HG03520 (cell line): ENCODE measurements at regions not wholly inside any gene's neighbourhood (a gene's known extent, or its start where the extent isn't known, plus 50 kb on each side); places are given as distances from the start of the nearest gene placed in this dataset.

ENCODE experiments used
- ATAC-seq: cut with Tn5 transposase; IDR thresholded peaks from one replicate; pipeline ENCODE4 v1.9.1; 2021; ENCODE audit warnings: mild to moderate bottlenecking, moderate library complexity; ENCODE audit not compliant: unreplicated experiment

DNA sequence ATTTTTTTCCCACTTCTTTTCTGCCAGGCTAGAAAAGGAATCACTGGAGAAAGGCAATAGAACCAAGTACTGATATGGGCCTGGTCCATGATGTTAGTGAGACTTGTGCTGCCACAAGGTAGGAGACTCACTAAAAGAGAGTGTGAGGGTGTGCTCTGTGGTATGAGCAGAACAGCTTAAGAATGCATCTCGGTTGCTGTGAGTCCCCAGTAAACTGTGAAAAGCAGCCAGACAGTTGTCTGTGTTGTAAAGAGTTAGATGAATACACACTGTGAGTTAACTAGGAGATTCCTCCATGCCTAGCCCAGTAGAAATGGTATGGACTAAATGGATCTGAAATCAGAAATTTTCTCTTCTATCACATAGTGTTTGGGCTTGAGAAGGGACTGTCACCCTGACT, 1177.3 kb upstream of the MIR17HG start:
- no peak for ATAC-seq

DNA sequence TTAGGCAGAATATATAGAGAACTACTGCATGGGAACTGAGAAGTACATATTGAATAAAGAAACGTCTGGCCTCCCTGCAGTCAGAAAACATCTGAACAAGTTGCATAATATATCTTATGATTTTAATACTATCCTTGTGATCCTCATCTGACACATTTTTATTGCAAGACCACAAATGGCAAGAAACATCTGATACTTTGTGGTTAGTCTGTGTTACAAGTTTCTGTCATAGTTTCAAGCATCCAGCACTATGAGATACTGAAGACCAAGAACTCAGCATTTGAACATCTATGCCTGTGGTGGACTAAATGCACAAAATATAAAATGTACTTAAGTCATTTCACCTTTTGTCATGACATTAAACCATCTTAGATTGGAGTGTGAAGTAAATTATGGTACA, 1175.8 kb upstream of the MIR17HG start:
- ATAC-seq = no peak

DNA sequence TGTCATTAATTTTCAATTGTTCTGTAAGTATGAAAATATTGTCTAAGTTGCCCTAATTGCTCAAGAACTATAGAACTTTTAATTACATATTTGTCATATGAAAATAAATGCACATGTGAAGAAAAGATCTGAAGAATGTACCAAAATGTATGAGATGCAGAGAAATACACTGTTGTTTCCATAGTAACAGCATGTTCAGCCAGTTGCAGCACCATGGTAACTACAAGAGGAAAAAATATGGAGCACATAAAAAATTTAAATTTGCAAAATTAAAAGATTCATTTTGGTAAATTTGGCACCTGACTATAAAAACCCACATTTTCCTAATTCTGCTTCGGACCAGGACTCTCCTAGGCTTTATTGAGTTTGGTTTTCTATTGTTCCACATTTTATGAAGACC, 1170.0 kb upstream of the MIR17HG start:
- no peak for ATAC-seq

DNA sequence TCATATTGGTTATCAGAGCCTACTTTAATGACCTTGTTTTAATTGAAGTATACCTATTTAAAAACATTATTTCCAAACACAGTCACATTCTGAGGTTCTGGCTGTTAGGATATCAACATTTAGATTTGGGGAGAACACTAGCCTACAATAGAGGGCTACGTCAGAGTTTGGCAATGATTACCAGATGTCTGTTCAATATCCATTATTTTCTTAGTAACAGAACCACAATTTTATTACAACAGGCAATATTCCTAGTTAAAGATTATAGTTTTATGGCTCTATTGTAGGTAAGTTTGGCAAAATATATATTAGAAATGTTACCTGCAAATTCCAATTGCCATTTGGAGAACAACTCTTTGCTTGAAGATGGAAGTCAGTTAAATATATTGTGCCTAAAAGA, 1163.1 kb upstream of the MIR17HG start:
- no peak for ATAC-seq

DNA sequence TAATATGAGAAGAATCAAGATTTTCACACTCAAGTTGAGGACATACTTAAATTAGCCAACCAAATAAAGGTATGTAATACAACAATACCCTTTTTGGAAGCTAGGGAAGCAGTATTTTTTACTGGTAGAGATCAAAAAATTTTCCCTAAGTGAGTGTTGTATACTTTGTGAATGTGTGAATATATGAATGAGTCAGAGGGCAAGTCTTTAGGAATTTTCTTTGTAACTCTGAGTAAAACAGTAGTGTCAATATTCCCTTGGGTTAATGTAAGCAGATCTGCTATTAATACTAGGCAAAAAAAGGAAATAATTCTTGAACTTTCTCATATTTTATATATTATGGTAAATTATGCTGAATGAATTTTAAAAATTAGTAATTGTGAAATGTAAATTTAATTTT, 1161.8 kb upstream of the MIR17HG start:
- ATAC-seq = no peak

DNA sequence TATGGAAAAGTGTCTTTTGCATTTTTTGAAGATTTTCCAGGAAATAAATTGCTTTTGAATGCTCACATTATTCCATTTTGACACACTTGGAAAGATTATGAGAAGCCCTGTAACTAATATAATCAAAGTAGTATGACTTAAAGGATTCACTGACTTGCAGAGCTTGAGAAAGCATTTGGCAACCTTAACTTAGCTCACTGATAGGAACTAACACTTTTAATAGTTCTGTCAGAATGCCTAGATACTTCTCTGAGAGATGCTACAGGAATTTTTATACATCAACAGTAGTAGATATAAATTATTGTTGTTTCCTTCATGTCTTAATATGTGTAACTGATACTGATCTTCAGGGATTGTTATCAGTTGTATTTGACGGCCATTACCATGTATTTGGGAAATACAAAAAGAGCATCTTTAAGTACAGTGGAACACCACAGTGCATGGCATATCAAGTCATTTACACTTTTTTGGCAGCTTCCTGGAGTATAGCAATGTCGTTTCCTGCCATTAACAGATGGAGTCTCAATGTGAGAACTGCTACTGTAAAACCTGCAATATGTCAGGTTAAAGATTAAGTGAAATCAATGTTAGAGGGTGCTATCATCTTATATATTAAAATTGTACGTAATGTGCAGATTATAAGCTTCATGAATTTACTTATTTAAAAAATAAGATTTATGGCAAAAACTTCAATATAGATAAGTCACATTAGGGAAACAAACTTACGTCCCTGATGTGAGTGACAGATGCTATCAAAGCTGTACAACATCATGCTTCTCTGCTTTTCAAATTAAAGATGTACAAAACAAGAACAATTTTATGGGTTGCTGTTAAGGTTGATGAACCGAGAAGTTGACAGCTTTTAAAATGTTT, 1159.8 kb upstream of the MIR17HG start:
- no peak for ATAC-seq

DNA sequence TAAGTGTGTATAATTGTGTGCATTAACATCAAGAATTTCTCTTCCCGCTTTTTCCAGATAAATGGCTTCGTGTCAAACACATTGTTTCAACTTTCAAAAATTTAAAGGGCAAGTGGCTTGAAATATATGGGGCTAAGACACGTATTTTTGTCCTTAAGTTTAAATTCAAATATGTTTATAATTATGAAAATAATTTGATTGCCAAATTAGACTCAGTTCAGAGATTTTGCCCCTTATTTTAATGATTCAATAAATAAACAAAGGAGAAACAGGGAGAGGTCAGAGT, 1159.2 kb upstream of the MIR17HG start:
- no peak for ATAC-seq

DNA sequence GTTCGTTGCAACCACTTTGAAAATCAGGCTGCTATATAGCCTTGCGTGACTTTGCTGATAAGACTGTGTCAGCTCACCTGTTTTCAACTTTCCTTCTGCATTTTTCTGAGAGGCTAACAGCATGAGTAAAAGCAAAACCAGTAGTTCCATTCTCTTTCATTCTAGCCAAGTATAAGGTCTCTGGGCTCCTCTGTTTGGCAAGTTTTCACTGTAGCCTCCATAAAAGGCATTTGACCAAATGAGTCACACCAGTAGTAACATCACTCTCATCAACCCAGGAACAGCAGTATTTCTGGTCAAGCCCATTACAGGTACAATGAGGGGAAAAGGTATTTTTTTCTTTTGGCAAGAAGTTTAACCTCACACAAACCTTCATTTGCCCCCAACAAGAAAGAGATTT, 1149.8 kb upstream of the MIR17HG start:
- no peak for ATAC-seq

DNA sequence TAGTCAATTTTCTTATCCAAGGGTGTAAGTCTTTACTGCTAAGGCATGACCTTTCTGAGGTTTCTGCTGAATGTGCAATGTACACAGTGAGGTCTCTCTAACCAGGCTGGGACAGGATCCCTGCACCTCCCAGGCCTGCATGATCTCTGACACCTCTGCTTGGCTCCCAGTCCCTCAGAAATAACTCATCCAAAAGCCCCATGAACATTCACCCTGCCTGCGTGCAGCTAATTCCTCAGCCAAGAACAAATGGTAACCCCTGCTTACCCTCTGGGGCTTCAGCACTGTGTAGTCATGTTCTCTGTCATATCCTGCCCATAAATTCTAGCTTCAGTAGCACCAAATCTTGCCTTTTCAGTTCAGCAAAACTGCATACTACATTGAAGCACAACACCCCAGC, 1146.3 kb upstream of the MIR17HG start:
- no peak for ATAC-seq

DNA sequence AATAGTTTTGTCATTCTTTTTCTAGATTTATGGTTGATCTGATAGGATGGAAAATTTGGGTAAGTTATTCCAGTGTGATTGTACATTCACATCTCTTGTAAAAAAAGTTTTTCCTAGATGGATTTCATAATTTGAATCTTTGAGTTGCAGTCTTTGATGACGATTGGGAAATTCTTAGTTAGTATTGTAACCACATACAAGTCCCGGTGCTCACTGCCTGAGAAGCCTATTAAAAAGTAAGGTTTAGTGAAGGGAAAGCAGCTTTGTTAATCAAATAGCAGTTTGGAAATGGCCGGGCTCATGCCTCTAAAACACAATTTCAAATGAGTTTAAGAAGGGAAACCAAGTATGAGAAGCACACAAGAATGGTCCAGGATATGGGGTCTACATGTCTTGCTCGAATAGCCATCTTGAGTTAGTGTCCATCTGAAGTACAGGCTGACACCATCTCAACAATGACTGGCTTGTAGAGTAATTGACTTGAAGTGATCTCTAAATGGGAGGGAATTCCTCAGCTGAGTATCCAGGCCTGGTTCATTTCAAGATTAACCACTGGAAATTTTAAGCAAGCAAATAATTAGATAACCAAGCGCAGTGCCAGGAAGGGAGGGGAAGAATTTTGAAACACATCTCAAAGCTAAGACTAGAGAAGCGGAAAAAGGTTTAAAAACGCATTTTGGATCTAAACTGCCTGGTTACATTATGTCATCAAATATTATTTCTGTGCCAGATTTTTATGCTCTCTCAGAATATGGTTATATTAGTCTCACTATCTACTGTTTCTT, 1145.6 kb upstream of the MIR17HG start:
- ATAC-seq = no peak

DNA sequence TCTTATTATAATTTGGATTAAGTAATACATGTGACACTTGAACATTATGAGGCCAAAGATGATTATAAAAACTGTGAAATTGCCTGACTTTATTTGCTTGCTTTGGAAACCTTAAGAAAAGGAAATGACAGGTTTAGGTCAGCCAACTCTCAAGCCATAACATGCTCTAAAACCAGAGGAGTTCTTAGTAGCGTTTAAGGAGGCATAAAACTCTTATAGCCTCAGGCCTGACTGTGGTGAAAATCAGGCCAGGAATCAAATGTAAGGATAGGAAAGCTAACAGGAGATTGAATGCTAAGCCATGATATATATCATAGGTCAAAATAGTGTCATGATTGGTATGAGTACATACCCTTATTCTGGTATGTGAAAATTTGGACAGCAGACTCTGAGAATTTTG, 1142.4 kb upstream of the MIR17HG start:
- ATAC-seq = no peak

DNA sequence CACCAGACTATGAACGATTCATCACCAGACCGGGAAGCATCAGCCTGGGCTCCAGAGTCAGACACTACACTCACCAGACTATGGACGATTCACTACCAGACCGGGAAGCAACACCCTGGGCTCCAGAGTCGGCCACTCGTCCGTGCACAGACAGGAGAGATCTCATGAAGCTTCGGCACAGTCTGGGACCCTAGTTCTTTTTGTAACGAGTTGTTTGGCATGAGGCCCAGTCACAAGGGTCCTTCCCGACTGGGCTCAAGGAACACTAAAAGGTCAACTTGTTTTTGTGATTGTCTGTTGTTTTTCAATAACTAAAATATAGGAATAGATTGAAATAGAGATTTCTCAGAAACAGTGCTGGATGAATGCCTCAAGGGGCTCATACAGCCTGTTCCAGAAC, 1141.6 kb upstream of the MIR17HG start:
- ATAC-seq = no peak

DNA sequence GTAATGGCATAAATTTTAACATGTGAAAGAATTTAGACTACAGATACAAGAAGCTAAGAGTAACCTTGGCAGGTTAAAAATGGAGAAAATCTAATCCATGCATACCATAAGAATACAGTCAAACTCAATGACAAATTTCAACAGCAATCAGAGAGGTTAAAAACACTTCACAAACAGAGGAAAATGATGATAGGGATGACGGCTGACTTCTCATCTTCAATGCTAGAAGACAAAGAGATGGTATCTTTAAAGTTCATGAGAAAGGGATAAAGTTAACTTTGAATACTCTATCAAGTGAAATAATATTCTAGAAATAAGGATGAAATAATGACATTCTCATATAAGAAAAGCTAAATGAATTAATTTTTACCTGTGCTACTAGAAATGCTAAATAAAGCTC, 1130.2 kb upstream of the MIR17HG start:
- no peak for ATAC-seq

DNA sequence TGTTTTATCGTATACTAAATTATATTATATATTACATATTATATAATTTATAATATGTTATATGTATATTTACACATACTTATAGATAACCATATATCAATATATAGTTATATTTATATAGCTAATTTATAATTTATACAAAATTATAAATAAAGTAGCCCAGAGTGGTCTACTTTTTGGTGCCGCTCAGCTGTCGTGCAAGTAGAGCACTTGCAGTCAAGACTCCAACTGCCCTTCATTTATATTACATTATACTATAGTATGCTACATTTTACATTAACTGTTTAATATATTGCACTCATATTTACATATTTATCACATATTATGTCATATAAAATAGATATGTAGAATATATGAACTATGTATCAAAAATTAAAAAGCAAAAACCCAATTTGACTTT, 1124.7 kb upstream of the MIR17HG start:
- no peak for ATAC-seq

DNA sequence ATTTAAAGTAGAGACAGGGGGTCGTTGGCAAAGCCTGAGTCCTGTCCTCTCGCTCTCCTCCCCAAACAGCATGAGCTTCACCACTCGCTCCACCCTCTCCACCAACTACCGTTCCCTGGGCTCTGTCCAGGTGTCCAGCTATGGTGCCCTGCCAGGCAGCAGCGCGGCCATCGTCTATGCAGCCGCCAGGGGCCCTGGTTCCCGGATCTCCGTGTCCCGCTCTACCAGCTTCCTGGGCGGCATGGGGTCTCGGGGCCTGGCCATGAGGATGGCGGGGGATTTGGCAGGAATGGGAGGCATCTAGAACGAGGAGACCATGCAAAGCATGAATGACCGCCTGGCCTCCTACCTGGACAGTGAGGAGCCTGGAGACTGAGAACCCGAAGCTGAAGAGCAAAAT, 1117.2 kb upstream of the MIR17HG start:
- no peak for ATAC-seq

DNA sequence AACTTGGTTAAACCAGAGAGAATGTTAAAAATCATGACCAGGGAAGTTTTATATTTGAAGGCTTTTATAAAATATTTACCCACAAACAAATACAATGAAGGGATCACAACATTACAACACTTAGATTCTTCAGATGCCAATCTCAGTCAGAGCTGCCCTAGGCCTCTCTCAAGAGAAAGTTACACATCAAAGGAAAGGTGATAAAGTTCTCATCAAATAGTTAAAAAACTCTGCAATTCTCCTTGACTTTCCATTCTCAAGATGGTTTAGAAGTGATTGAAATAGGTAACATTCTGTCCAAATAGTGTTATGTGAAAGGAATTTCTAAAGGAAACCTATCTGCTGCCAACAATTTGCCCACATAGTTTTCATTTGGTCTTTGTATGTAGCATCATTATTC, 1115.2 kb upstream of the MIR17HG start:
- ATAC-seq = no peak

DNA sequence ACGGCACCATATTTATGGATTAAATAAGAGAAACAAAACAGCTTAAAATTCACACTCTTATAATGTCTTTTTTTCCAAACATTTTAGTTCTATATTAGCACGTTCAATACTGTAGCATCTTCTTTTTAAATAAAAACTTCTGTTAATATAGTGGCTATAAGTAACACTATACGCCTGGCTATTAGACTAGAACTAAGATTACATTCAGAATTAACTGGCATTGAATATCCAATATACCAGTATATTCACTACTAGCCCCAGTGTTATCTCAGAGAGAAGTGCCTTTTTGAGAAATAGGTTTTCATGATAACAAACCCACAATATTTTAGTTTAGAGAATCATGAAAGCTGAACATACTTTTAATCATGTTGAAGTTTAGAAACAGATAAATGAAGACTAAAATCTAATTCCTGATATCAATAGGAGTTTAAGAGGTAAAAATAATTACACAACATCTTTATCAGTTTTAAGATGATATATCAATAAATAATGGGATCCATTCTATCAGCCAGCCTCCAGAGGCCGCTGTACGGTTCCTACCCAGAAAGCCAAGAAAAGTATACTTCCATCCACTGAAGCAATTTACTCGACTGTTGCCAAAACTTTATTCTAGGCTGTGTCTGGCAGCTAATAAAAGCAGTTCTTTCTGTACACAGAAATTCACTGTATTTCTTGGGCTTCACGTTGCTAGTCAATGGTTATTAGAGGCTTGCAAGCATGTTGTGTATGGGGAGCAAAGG, 1113.4 kb upstream of the MIR17HG start:
- no peak for ATAC-seq

DNA sequence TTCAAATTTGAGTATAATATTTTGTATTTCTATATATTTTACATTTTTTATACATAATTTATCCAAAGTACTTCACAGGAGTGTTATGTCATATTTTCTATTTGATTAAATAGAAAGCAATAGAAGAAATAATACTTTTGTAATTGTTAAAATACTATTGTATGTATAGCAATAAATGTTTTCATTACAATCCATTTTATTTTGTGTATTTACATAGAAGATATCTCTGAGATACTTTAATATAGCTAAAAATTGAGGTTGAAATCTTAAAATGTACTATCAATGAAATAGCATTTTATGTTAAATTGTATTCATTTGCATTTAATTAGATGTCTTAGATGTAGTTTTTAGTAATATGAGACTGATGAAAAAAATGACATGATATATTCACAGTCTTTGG, 1109.6 kb upstream of the MIR17HG start:
- ATAC-seq = no peak

DNA sequence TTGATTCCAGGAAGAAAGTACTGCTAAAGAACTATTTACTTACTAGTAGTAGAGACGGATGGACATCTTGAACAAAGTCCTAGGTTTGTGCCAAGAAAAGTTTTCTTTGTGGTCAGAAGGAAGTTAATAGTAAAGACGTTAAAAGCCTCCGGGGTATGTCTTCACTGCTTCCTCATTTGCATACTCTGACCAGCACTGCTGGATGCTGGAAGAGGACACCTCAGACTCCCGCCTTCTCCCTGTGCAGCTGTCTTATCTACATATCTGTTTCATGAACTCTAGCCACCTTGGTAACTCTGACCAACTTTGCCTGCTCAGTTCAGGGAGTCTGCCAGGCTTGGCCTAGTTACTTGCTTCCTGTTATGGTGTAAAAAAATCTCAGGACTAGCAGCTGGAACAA, 1109.1 kb upstream of the MIR17HG start:
- ATAC-seq = no peak

DNA sequence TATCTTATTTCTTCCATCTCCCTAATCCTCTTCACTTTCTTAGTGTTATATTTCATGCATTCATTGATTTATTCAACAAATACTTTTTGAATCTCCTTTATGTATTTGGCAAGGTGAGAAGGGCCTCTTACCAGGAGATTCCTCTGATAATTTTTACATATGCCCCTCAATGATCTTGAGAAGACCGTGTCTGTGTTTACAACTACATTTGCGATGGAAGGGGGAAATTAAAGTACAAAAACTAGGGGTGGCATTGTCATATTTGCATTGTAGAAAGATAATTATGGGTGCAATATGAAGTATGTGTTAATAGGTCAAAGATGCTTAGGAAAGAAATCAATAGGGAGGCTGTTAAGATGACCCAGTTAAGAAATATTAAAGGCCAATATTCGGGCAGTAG, 1108.4 kb upstream of the MIR17HG start:
- no peak for ATAC-seq

DNA sequence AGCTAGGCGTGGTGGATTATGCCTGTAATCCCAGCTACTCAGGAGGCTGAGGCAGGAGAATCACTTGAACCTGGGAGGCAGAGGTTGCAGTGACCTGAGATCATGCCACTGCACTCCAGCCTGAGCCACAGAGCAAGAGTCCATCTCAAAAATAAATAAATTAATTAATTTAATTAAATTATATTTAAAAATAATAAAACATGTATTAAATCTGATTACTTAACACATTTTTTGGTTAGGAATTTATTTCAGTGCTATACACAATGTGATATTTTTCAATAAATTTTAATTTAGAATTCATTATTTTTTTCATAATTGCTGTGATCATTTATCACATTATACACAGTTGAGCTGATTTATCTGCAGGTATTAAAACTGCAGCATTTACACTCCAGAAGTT, 1101.5 kb upstream of the MIR17HG start:
- no peak for ATAC-seq
